BJ (cell line): ENCODE measurements at regions not wholly inside any gene's neighbourhood (a gene's known extent, or its start where the extent isn't known, plus 50 kb on each side); places are given as distances from the start of the nearest gene placed in this dataset.

Experiments
- CTCF ChIA-PET: fragments of 350-600 bp; formaldehyde crosslinking; extraction: SDS; loops from one replicate; lab custom pipeline; 2021; ENCODE audit warnings: antibody characterized with exemption, inconsistent platforms; lab: Yijun Ruan, JAX
- POLR2A ChIA-PET: fragments of 300-600 bp; sonication (Branson Sonifier 250); formaldehyde crosslinking; extraction: SDS; loops from one replicate; lab custom pipeline; 2021; ENCODE audit warnings: antibody characterized with exemption; lab: Charles Lee
- DNase-seq: peaks from one replicate; pipeline ENCODE4 v3.0.0-alpha.2; 2011; ENCODE audit warnings: low read depth
- H3K27me3 ChIP-seq: 2 replicates; pipeline ENCODE4 v1.6.0; 2011; ENCODE audit warnings: low read length; ENCODE audit not compliant: control insufficient read depth, insufficient read depth
- H3K36me3 ChIP-seq: 2 replicates; pipeline ENCODE4 v1.5.1; 2011; ENCODE audit warnings: low read length; ENCODE audit not compliant: control insufficient read depth, insufficient read depth
- H3K4me3 ChIP-seq: 2 replicates; pipeline ENCODE4 v1.5.1; 2011; ENCODE audit warnings: low read depth, mild to moderate bottlenecking, control low read depth, low read length
- CTCF ChIP-seq: IDR thresholded peaks from 2 replicates; pipeline ENCODE4 v1.5.1; 2011; ENCODE audit warnings: low read depth, mild to moderate bottlenecking, control low read depth, inconsistent platforms, low read length, moderate library complexity; ENCODE audit not compliant: insufficient read depth

DNA sequence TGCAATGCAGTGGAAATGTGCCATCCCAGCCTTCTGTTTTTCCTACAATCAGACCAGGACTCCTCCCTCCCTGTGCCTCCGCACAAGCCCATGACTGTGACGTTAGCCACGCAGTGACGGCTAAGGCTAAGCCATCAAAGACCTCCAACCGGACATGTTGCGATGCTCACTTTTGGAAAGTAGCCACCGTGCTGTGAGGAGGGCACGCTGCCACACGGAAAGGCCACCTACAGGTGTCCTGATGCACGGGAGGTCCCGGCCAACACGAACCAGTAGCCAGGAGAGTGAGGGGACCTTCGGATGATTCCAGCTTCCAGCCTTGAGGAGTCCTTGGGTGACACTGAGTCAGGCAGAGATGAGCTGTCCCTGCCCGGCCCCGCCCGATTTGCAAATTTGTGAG is 53.9 kb downstream of the FOXL1 start:
- Histone ChIP-seq H3K27me3 (no peaks in the 10 kb centered on the region), H3K4me3 (no peak overlapping the region), H3K36me3 (no peaks in the 10 kb centered on the region)
- DNase-seq = no peak
- CTCF ChIA-PET = interaction anchor here (2.4 kb wide), 1 partner anchor 430 kb away, joined by 5 read pairs; no protein-coding TSS in a partner anchor
- POLR2A ChIA-PET = no interaction called here
- TF ChIP-seq CTCF = no peak

DNA sequence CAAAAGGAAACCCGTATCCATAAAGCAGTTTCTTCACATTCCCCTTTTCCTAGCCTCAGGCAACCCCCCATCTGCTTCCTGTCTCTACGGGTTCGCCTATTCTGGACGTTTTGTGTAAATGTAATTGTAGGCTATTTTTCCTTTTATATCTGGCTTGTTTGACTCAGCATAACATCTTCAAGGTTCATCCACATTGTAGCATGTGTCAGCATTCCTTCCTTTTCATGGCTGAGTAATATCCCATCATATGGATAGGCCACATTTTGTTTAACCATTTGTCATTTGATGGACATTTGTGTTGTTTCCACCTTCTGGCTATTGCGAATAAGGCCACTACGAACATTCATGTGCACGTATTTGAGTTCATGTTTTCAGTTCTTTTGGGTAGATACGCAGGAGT is 54.6 kb downstream of the FOXL1 start:
- ChIA-PET POLR2A (no interaction called here), CTCF (interaction anchor here (2.4 kb wide), 1 partner anchor 430 kb away, joined by 5 read pairs; no protein-coding TSS in a partner anchor)
- DNase-seq = no peak
- Histone ChIP-seq H3K4me3 (no peak overlapping the region), H3K27me3 (no peaks in the 10 kb centered on the region), H3K36me3 (no peaks in the 10 kb centered on the region)
- TF ChIP-seq CTCF = no peak

DNA sequence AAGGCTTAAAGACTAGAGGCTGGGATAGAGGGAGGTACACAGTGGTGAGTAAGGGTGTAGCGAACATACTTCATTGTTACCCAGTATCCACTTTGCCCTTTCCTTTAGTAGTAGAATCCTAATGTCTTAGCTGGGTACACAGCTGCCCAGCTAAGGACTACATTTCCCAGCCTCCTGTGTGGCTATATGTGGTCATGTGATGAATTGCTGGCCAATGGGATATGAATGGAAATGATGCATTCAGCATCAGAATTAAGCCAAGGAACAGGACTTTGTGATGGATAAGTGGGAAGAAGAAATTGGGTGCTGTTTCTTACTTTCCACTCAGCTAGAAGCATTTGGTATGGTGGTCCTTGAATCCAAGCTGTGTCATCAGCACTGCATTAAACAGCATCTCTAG is 55.9 kb downstream of the FOXL1 start:
- no peak for DNase-seq
- CTCF ChIA-PET = no interaction called here
- POLR2A ChIA-PET = no interaction called here
- no peaks in the 10 kb centered on the region for H3K36me3 ChIP-seq
- no peak for TF ChIP-seq CTCF
- no peak overlapping the region for H3K4me3 ChIP-seq
- H3K27me3 ChIP-seq = no peaks in the 10 kb centered on the region; the same call in none of the 2 replicates

DNA sequence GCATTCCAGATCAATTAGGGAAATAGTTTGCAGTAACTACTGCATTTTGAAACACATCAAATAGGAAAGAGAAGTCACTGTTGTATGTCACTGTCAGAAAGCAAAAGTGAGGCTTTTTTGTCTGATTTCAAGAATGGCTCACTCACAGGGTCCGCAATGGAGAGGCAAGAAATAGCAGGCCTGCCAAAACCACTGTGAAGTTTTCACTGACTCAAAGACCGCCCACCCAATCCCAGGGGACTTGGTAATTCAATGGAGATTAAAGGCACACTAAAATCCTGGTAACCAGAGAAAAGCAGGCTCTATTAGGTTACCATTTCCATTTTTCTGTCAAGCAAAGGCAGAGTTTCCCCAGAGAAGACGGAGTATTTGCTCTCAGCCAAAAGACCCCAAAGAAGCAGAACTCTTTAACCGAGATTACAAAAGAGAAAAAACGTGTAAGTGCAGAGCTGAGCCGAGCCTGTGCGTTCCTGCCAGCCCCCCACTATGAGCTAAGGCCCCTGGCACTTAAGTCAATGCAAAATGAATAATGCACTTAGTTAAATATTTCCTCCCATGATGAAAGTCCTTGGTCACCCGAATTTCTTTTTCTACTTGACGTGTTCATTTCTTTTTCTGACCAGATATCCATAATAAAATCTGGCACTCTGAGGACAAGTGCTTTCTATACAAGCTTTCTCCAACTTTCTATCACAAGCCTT is 57.0 kb downstream of the FOXL1 start:
- Histone ChIP-seq H3K36me3 (no peaks in the 10 kb centered on the region), H3K4me3 (no peak overlapping the region), H3K27me3 (no peaks in the 10 kb centered on the region; the same call in none of the 2 replicates)
- ChIA-PET POLR2A (no interaction called here), CTCF (no interaction called here)
- no peak for TF ChIP-seq CTCF
- no peak for DNase-seq

GRCh38 chr16:86635926-86636325 is 57.6 kb downstream of the FOXL1 start:
- CTCF ChIA-PET = no interaction called here
- H3K27me3 ChIP-seq = no peaks in the 10 kb centered on the region; the same call in none of the 2 replicates

More at GRCh38 chr16:86635926-86636325, 57.6 kb downstream of the FOXL1 start:
- Histone ChIP-seq H3K4me3 (no peak overlapping the region), H3K36me3 (no peaks in the 10 kb centered on the region)
- no peak for TF ChIP-seq CTCF
- DNase-seq = no peak
- POLR2A ChIA-PET = no interaction called here
